NT2/D1 (cell line): ENCODE measurements at regions not wholly inside any gene's neighbourhood (a gene's known extent, or its start where the extent isn't known, plus 50 kb on each side); places are given as distances from the start of the nearest gene placed in this dataset.

Source experiments
- YY1 ChIP-seq: IDR thresholded peaks from 2 replicates; pipeline ENCODE4 v1.6.1; 2011; ENCODE audit not compliant: insufficient read length, insufficient read depth
- ZNF274 ChIP-seq: IDR thresholded peaks from 2 replicates; pipeline ENCODE4 v1.6.1; 2011; ENCODE audit warnings: mild to moderate bottlenecking, low read depth, low read length

DNA sequence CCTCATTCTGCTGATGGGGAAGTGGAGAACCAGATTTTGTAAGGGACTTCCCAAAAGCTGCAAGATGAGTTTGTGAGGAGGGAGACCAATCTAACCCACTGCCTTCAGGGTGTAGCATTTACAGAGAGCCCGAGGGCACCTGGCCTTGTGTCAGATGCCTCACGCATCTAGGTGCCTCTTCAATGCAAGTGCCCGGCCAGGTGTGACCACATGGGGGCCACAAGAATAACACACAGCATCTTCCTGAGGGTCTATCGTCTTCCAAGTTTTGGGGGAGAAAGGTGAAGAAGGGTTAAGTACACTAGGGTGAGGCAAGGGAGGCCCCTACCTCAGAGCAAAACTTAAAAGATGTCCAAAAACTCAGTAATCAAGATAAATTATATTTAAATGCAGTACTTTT, 401.7 kb upstream of the CDH5 start:
- no peak for TF ChIP-seq ZNF274
- no peak for TF ChIP-seq YY1
